G401.6 (cell line): ENCODE measurements at regions not wholly inside any gene's neighbourhood (a gene's known extent, or its start where the extent isn't known, plus 50 kb on each side); places are given as distances from the start of the nearest gene placed in this dataset.
"Not testable (repeated sequence)": the region's sequence is repeated elsewhere in the genome, so short reads cannot be mapped to it uniquely, and the experiment has no call there.

Experiments used
- FAIRE-seq: peaks from 2 replicates; lab custom pipeline; 2012; peaks lifted over from hg19 to GRCh38; lab: Jason Lieb, UNC

DNA sequence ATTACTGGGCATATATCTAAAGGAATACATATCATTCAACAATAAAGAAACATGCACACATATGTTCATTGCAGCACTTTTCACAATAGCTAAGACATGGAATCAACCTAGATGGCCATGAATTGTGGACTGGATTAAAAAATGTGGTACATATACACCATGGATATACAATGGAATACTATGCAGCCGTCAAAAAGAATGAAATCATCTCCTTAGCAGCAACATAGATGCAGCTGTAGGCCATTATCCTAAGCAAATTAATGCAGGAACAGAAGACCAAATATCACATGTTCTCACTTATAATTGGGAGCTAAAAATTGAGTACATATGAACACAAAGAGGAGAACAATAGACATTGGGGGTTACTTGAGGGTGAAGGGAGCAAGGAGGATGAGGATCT is 175.6 kb downstream of the POLR1F start:
- FAIRE-seq: no peak

- no peak for FAIRE-seq
Measured at GRCh38 chr7:19530852-19531251, 178.0 kb downstream of the POLR1F start.

DNA sequence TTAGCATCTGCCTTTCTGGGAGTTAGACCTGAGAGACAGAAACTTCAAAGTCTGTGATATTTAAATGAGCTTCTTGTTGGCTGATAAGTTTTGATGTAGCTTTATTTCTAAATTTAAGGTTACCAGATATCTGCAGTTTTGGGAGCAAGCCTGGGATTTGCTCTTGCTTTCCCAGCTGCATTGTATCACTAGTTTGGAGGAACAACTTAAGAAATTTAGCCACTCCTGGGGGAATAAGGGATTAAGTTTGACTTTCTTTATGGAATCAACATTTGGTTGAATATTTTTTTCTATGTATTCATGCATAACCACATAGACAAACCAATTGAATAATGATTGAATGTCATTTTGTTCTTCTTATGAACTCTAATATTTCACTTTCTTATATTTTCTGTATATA is 178.6 kb downstream of the POLR1F start:
- FAIRE-seq: no peak

DNA sequence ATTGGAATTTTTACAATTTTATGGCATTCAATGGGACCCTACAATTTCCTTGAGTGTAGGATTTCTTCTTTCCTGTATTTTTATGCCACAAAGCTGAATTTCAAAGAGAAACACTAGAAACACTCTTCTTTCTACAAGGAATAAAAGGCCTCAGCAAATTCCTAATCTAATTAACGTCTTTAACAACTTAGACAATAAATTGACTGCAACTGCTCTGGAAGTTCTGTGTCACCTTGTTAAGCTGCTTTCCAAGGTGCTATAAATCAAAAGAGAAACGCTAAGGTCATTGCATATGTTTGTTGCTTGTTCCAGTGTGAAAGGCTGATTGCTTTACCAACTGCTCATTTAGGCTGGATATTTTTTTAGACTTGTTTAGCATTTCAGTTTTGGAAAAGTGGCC is 182.2 kb downstream of the POLR1F start:
- FAIRE-seq: no peak

- FAIRE-seq: no peak
Measured at GRCh38 chr7:19522486-19522885, 186.4 kb downstream of the POLR1F start.

DNA sequence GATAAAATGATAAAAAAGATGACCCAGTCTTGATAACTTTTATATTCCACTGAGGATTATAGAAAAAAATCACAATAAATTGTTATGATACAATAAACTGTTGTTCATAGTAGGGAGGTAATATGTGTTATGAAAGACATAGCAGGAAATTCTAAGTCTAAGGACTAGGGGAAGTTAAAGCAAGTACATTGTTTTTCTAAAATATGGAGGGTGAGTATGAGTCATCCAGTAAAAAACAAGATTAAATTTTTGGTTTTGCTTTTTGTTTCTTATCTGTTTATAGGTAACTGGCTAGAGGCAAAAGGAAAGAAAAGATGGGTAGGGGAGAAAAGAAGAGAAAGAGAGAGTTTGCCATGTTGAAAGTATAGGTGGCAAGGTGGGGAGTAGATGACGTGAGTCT is 188.4 kb downstream of the POLR1F start:
- FAIRE-seq: no peak

- no peak for FAIRE-seq
Measured at GRCh38 chr7:19519443-19520021, 189.3 kb downstream of the POLR1F start.

DNA sequence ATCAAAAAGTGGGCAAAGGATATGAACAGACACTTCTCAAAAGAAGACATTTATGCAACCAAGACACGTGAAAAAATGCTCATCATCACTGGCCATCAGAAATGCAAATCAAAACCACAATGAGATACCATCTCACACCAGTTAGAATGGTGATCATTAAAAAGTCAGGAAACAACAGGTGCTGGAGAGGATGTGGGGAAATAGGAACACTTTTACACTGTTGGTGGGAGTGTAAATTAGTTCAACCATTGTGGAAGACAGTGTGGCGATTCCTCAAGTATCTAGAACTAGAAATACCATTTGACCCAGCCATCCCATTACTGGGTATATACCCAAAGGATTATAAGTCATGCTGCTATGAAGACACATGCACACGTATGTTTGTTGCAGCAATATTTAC is 191.3 kb downstream of the POLR1F start:
- not testable (repeated sequence) for FAIRE-seq

- no peak for FAIRE-seq
Measured at GRCh38 chr7:19508821-19509220, 200.0 kb downstream of the POLR1F start.

- FAIRE-seq: no peak
Measured at GRCh38 chr7:19508124-19508523, 200.7 kb downstream of the POLR1F start.

DNA sequence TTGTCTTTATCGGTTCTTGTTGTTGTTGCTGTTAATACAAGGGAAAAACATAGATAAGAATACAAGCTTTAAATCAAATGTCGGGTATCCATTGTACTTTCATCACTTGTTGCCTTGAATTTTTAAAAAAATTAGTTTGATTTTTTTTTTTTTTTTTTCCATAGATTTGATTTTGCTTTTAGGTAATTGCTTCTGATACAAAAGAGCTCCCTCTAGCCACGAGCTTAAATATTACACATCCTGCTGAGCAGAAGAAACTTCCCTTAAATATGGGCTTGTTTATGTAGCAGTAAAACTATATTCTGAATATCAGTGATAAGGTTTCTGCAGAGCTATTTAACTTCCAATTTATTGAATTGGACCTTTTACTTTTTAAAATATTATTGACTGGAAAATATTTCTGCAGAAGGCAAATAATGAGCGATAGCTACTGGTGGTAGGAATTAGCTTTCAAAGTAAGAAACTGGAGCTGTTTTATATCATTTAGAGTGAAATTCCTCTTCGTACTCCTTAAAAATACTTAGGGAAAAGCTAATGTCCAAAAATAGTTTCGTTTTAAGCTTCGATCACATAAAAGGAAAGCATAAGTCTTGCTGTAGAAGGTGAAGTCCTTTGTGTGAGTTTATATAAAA is 216.9 kb downstream of the POLR1F start:
- FAIRE-seq: peak; percentile 96

DNA sequence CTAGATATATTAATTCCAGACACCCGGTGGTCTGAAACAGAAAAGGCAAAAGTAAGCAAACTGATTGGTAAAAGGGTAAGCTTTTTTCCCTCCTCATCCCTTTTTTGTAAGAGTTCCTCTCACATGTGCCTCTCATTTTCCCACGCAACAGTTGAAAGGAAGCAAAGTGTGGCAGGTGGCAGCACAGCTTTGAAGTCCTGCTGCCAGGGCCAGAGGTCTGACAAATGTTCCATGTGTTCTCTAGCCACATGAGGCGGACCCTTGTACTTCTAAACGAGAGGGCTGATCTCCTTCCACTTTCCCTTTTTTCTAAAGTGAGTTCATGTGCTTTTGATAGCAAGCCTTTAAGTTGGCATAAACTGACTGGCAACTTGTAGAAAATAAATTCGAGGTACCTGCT is 217.5 kb downstream of the POLR1F start:
- FAIRE-seq: no peak

DNA sequence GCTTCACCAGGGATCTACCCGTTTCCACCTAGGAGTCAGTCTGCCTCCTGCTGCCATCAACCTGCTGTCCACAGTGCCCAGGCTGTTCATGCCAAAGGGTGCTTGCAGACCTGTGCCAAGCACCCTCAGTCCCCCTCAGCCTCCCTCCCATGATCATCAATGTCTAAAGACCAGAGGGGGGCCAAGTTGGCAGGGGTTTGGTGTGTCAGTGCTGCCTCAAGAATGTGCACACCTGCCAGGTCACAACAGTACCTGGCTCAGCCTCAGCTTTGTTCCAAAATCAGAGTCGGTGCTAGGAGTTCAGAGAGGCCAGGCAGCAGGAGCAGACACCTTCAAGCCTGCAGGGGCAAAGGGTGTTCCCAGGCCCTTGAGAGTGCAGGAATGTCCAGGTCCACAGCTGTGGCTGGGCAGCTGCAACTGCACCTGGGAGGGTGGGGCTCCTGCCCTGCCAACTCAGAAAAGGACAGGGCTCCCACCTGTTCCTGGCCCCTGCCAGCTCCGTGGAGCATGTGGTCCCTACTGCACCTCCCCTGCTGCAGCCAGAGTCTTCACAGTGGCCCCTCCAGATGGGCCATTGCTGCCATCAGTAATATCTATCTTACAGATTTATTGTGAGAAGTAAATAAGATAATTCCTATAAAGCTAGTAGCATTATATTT is 219.5 kb downstream of the POLR1F start:
- FAIRE-seq: no peak

GRCh38 chr7:19488056-19488455 is 220.8 kb downstream of the POLR1F start:
- FAIRE-seq: no peak

GRCh38 chr7:19482628-19483027 is 226.2 kb downstream of the POLR1F start:
- FAIRE-seq: no peak

DNA sequence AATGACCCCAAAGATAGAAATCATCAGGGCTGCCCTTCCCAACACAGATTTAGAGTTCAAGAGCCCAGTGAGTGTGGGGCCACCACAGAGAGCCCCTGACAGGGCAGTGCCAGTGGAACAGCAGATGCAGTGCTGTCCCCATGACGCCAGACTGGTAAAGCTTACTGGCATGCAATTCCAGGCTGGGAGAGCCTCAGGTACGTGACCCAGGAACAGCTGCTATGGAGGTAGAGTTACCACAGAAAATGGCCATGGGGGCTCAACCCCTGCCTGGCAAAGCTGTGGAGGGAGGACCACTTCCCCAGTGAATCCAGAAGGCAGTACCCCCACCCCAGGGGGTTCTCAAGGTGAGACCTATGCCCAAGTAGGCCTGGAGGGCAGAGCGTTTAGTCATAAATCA is 228.5 kb downstream of the POLR1F start:
- no peak for FAIRE-seq

DNA sequence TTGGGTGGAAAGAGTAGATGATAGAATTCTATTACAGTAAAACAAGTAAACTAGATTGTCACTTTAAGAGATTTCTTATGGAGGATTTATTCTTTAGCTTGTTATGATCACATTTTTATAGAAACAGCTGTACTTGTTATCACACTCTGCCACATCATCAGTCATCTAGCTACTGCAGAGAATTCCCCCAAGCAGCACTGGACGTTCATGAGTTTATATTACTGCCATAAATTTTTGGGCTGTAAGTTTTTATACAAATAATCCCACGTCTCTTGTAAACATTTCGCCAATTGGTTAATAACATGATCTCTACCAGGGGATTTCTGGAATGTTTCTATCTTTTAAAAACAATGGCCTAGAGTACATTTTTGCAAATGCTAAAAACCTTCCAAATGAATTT is 238.8 kb downstream of the POLR1F start:
- no peak for FAIRE-seq

DNA sequence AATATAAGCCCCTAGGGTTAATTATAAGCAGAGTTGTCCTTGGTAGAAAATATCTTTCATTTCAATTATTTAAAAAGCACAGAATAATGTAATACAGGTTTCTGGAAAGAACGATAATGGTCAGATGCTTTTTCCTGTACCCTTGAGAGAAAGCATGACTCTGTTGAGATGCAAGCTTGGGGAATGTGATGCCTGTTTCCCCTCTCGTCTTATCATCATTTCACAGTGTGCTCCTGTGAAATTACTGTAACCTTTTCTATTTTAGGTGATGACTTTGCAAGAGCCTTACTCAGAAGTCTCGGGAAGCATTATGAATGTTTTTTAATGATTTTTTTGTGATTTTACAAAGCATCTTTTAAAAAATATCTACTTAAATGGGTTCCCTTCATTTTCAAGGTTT is 243.0 kb downstream of the POLR1F start:
- FAIRE-seq: no peak

- FAIRE-seq: no peak
Measured at GRCh38 chr7:19464751-19465150, 244.1 kb downstream of the POLR1F start.

DNA sequence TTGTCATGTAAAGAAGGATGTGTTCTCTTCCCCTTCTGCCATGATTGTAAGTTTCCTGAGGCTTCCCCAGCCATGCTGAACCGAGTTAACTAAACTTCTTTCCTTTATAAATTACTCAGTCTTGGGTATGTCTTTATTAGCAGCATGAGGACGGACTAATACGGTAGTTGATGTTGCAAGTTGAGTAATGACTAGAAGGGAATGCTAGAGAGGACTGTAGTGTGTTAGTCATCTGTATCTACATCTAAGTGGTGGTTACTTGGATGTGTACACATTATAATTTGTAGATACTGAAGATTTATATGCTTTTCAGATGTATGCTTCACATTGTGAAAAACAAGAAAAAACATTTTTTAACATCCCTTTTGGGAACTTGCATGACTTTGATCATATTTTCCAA is 244.6 kb downstream of the POLR1F start:
- no peak for FAIRE-seq

GRCh38 chr7:19463581-19463980 is 245.3 kb downstream of the POLR1F start:
- no peak for FAIRE-seq

- FAIRE-seq: no peak
Measured at GRCh38 chr7:19455623-19456022, 253.2 kb downstream of the POLR1F start.

DNA sequence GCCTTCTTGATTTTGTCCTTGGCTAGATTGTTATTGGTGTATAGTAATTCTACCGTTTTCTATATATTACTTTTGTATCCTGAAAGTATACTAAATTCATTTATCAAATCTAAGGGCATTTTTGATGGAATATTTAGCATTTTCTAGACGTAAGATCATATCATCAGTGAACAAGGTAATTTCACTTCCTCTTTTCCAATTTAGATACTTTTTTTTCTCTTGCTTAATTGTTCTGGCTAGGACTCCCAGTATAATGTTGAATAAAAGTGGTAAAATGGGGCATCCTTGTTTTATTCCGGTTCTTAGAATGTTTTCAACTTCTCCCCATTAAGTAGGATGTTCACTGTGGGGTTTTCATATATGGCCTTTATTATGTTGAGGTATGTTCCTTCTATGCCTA is 260.7 kb downstream of the POLR1F start:
- peak; percentile 72 for FAIRE-seq
